Neural cell (in vitro differentiated cells): ENCODE measurements at regions not wholly inside any gene's neighbourhood (a gene's known extent, or its start where the extent isn't known, plus 50 kb on each side); places are given as distances from the start of the nearest gene placed in this dataset.

Experiments used
- EP300 ChIP-seq: fragments of 450-650 bp; conservative IDR thresholded peaks from 2 replicates; pipeline ENCODE4 v1.6.1; 2014; ENCODE audit warnings: antibody characterized with exemption, mild to moderate bottlenecking, moderate library complexity; ENCODE audit not compliant: poor library complexity, severe bottlenecking
- EZH2 ChIP-seq: fragments of 200-600, 300-800 bp; shearing (Covaris generic), sonication (generic); IDR thresholded peaks from 2 replicates; pipeline ENCODE4 v1.6.1; 2014; ENCODE audit warnings: antibody characterized with exemption, low read length, borderline replicate concordance, mild to moderate bottlenecking; ENCODE audit not compliant: insufficient read depth, poor library complexity, severe bottlenecking
- MXI1 ChIP-seq: fragments of 450-650 bp; conservative IDR thresholded peaks from 2 replicates; pipeline ENCODE4 v1.6.1; 2014; ENCODE audit warnings: antibody characterized with exemption, mild to moderate bottlenecking; ENCODE audit not compliant: poor library complexity, severe bottlenecking
- POLR2AphosphoS5 ChIP-seq: IDR thresholded peaks from 2 replicates; pipeline ENCODE4 v1.6.1; 2012
- RAD21 ChIP-seq: fragments of 450-650 bp; conservative IDR thresholded peaks from 2 replicates; pipeline ENCODE4 v1.6.1; 2014; ENCODE audit warnings: antibody characterized with exemption, mild to moderate bottlenecking, moderate library complexity
- SMC3 ChIP-seq: fragments of 450-650 bp; conservative IDR thresholded peaks from 2 replicates; pipeline ENCODE4 v1.6.1; 2014; ENCODE audit warnings: antibody characterized with exemption, mild to moderate bottlenecking, moderate library complexity; ENCODE audit not compliant: poor library complexity
- TAF1 ChIP-seq: IDR thresholded peaks from 2 replicates; pipeline ENCODE4 v1.6.1; 2012; ENCODE audit warnings: low read depth
- TF ChIP-seq, protein P1 (sequence below): fragments of 450-650 bp; IDR thresholded peaks from 2 replicates; pipeline ENCODE4 v1.5.1; 2014; ENCODE audit warnings: antibody characterized with exemption, mild to moderate bottlenecking, moderate library complexity; ENCODE audit not compliant: poor library complexity, severe bottlenecking

DNA sequence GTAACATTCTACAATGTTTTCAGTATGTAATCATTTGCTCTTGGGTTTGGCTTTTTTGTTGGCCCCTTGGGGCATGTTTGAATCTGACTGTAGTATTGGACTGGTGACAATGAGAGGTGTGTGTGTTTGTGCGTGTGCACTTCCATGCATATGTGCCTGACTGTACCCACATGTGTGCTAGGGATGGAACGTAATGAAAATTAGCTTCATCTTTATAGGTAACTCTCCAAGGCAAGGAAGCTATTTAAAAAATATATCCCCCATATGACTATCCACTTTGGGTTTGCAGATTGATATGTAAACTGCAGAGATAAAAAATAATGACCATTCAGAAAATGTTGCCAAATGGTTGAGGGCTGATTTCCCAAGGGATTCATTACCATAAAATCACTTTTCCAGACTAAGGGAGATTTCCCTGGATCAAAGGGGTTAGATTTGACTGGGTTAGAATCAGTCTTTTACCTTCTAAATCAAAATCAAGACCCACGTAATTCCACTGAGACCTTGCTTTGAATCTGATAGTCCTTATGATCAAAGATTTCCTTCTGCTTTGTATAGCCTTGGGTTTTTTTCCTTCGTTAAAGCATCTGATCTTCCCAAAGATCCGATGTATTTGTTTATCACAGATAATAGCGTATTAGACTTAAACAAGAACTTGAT lies 189.7 kb downstream of the CENPF start:
- TF ChIP-seq, protein P1, sequence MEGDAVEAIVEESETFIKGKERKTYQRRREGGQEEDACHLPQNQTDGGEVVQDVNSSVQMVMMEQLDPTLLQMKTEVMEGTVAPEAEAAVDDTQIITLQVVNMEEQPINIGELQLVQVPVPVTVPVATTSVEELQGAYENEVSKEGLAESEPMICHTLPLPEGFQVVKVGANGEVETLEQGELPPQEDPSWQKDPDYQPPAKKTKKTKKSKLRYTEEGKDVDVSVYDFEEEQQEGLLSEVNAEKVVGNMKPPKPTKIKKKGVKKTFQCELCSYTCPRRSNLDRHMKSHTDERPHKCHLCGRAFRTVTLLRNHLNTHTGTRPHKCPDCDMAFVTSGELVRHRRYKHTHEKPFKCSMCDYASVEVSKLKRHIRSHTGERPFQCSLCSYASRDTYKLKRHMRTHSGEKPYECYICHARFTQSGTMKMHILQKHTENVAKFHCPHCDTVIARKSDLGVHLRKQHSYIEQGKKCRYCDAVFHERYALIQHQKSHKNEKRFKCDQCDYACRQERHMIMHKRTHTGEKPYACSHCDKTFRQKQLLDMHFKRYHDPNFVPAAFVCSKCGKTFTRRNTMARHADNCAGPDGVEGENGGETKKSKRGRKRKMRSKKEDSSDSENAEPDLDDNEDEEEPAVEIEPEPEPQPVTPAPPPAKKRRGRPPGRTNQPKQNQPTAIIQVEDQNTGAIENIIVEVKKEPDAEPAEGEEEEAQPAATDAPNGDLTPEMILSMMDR = no peak
- no peak for TF ChIP-seq POLR2AphosphoS5
- no peak for TF ChIP-seq TAF1
- no peak for TF ChIP-seq RAD21
- TF ChIP-seq SMC3 = no peak
- no peak for TF ChIP-seq EZH2
- TF ChIP-seq MXI1 = no peak
- no peak for TF ChIP-seq EP300
